ENCODE measurements at regions not wholly inside any gene's neighbourhood (a gene's known extent, or its start where the extent isn't known, plus 50 kb on each side); places are given as distances from the start of the nearest gene placed in this dataset.
A peak's percentile ranks its signal among the peaks of the same experiment; 100 is the strongest.

GRCh38 chr4:23348789-23349498 lies 540.9 kb downstream of the PPARGC1A start:
- TF ChIP-seq POLR2A (IDR thresholded peaks at IDR 0.05): no peak
- 61% methylated on average over 2 of the region's 2 CpGs for WGBS (ENCODE audit: insufficient coverage, low coverage, low lambda C conversion rate, missing lambda C conversion rate)
- Histone ChIP-seq H3K27me3 (no peaks in the 10 kb centered on the region), H3K36me3 (no peaks in the 10 kb centered on the region), H3K27ac (no peak overlapping the region), H3K9me3 (no peaks in the 10 kb centered on the region), H3K4me1 (peaks cover 0 to 4% (median 0%) of the 10 kb centered on the region in 4 donors), H3K4me3 (no peak overlapping the region)
- intact Hi-C loops (cut with DNase I): no loop called here
- DNase-seq (no peak), ATAC-seq (peak; percentile 36 to 82 (median 48))

GRCh38 chr4:23337292-23337691 lies 552.6 kb downstream of the PPARGC1A start:
- peak; percentile 21 to 44 (median 27) for TF ChIP-seq CTCF (IDR thresholded peaks at IDR 0.05)
- TF ChIP-seq POLR2A (IDR thresholded peaks at IDR 0.05): no peak
- ATAC-seq: peak; percentile 56 to 83 (median 72)
- no peak overlapping the region for H3K27ac ChIP-seq

GRCh38 chr4:23333946-23334878 lies 555.6 kb downstream of the PPARGC1A start:
- Histone ChIP-seq H3K27ac (no peak overlapping the region), H3K9me3 (no peaks in the 10 kb centered on the region), H3K36me3 (no peaks in the 10 kb centered on the region), H3K4me1 (peaks cover 0 to 4% (median 0%) of the 10 kb centered on the region in 4 donors), H3K27me3 (no peaks in the 10 kb centered on the region), H3K4me3 (no peak overlapping the region)
- DNase-seq (no peak), ATAC-seq (peak in 2 of 4 donors; percentile 41 to 57)
- WGBS (ENCODE audit: insufficient coverage, low coverage, low lambda C conversion rate, missing lambda C conversion rate): 21% methylated on average over 5 of the region's 5 CpGs
- no peak for TF ChIP-seq CTCF (IDR thresholded peaks at IDR 0.05)
- TF ChIP-seq POLR2A (IDR thresholded peaks at IDR 0.05): no peak
- intact Hi-C loops (cut with DNase I): no loop called here

More at GRCh38 chr4:23337292-23337691, 552.6 kb downstream of the PPARGC1A start:
- no peak for DNase-seq
- intact Hi-C loops (cut with DNase I): no loop called here
- peaks cover 0 to 4% (median 0%) of the 10 kb centered on the region in 4 donors for H3K4me1 ChIP-seq
- H3K27me3 ChIP-seq: no peaks in the 10 kb centered on the region
- H3K4me3 ChIP-seq: no peak overlapping the region
- no peaks in the 10 kb centered on the region for H3K9me3 ChIP-seq
- 29% methylated on average over 2 of the region's 2 CpGs for WGBS (ENCODE audit: insufficient coverage, low coverage, low lambda C conversion rate, missing lambda C conversion rate)
- H3K36me3 ChIP-seq: no peaks in the 10 kb centered on the region

GRCh38 chr4:23333556-23333945 lies 556.3 kb downstream of the PPARGC1A start:
- Histone ChIP-seq H3K27me3 (no peaks in the 10 kb centered on the region), H3K36me3 (no peaks in the 10 kb centered on the region), H3K4me1 (peaks cover 0 to 4% (median 0%) of the 10 kb centered on the region in 4 donors), H3K27ac (no peak overlapping the region), H3K9me3 (no peaks in the 10 kb centered on the region), H3K4me3 (no peak overlapping the region)
- intact Hi-C loops (cut with DNase I): no loop called here
- WGBS (ENCODE audit: insufficient coverage, low coverage, low lambda C conversion rate, missing lambda C conversion rate): 78% methylated on average over 5 of the region's 5 CpGs
- ATAC-seq: no peak
- TF ChIP-seq CTCF (IDR thresholded peaks at IDR 0.05): no peak
- no peak for TF ChIP-seq POLR2A (IDR thresholded peaks at IDR 0.05)
- DNase-seq: no peak

- Histone ChIP-seq H3K27me3 (no peaks in the 10 kb centered on the region), H3K9me3 (no peaks in the 10 kb centered on the region), H3K27ac (no peak overlapping the region), H3K4me1 (peaks cover 0 to 4% (median 0%) of the 10 kb centered on the region in 4 donors), H3K4me3 (no peak overlapping the region), H3K36me3 (no peaks in the 10 kb centered on the region)
- TF ChIP-seq POLR2A (IDR thresholded peaks at IDR 0.05) (no peak), CTCF (IDR thresholded peaks at IDR 0.05) (no peak)
- DNase-seq (no peak), ATAC-seq (no peak)
- intact Hi-C loops (cut with DNase I): no loop called here
- 77% methylated on average over 2 of the region's 2 CpGs for whole genome bisulfite sequencing (ENCODE audit: insufficient coverage, low coverage, low lambda C conversion rate, missing lambda C conversion rate)
These were observed 557.5 kb downstream of the PPARGC1A start for GRCh38 chr4:23332313-23332712.
